Stomach (tissue), 8 donors: ENCODE measurements at regions not wholly inside any gene's neighbourhood (a gene's known extent, or its start where the extent isn't known, plus 50 kb on each side); places are given as distances from the start of the nearest gene placed in this dataset.
"Not testable (repeated sequence)": the region's sequence is repeated elsewhere in the genome, so short reads cannot be mapped to it uniquely, and the experiment has no call there.

ENCODE experiments used
- DNase-seq, 2 donors: peaks; one replicate each; pipeline versions ENCODE4 v3.0.0 to v3.0.0-alpha.2; 2013 to 2019
- H3K27ac ChIP-seq, 5 donors: fragments of 200-600 bp in 4 of 5; sonication (generic) in 4 of 5; one replicate each; pipeline ENCODE4 v1.5.1; 2013 to 2019; ENCODE audit warnings: mild to moderate bottlenecking in 1 of 5, moderate library complexity in 1 of 5
- H3K27me3 ChIP-seq, 3 donors: fragments of 200-600 bp; sonication (generic); one replicate each; pipeline ENCODE4 v1.5.1; 2017 to 2019; ENCODE audit warnings: mixed run types in 1 of 3
- H3K36me3 ChIP-seq, 4 donors: fragments of 200-600 bp; sonication (generic); 1 replicate in 3 of 4; 2 replicates in 1 of 4; pipeline ENCODE4 v1.5.1; 2016 to 2019
- H3K4me1 ChIP-seq, 4 donors: fragments of 200-600 bp; sonication (generic); one replicate each; pipeline ENCODE4 v1.5.1; 2016 to 2019
- H3K4me3 ChIP-seq, 4 donors: fragments of 200-600 bp; sonication (generic) in 3 of 4; one replicate each; pipeline ENCODE4 v1.5.1; 2016 to 2019; ENCODE audit warnings: mild to moderate bottlenecking in 1 of 4
- H3K9me3 ChIP-seq, 4 donors: fragments of 200-600 bp; sonication (generic); one replicate each; pipeline ENCODE4 v1.5.1; 2016 to 2019
- EP300 ChIP-seq: sonication (generic); formaldehyde crosslinking; IDR thresholded peaks from one replicate; pipeline ENCODE4 v1.6.1; 2017; ENCODE audit warnings: antibody characterized with exemption
- POLR2A ChIP-seq, 4 donors: fragments of 450-650 bp; IDR thresholded peaks; one replicate each; pipeline ENCODE4 v1.6.1; 2016; ENCODE audit warnings: antibody characterized with exemption in 4 of 4, control low read depth in 2 of 4, mild to moderate bottlenecking in 1 of 4, moderate library complexity in 1 of 4
- POLR2AphosphoS5 ChIP-seq, 3 donors: sonication (generic); formaldehyde crosslinking; IDR thresholded peaks; one replicate each; pipeline ENCODE4 v1.6.1; 2016; ENCODE audit warnings: antibody characterized with exemption in 3 of 3
- WGBS, 5 donors: extraction: QIAGEN DNeasy Blood & Tissue Kit in 3 of 5; methylation state at CpG; one replicate each; pipeline versions ENCODE4 v1.1.5 to v1.1.7; 2013 to 2018; 5-methylcytosine and 5-hydroxymethylcytosine counted together
- intact Hi-C: fragments of 100-400 bp; cut with DNase I; formaldehyde crosslinking; loops from one replicate; pipeline ENCODE4 v1.15.1; 2023; ENCODE audit warnings: low total_unique reads
- TF ChIP-seq, protein P1 (sequence below), 7 experiments: fragments of 450-650 bp in 4 of 7; fragments of 200-600 bp in 3 of 7; sonication (generic) in 3 of 7; IDR thresholded peaks; one replicate each; pipeline ENCODE4 v1.5.1; 2016 to 2019; ENCODE audit warnings: antibody characterized with exemption in 7 of 7, control low read depth in 2 of 7, mild to moderate bottlenecking in 1 of 7
- donor health status: healthy with polysubstance abuse.
- donor health status: Bipolar disorder and iron deficiency.
- donor health status: healthy.

GRCh38 chr1:178603926-178604325 is 91.0 kb downstream of the TEX35 start:
- TF ChIP-seq POLR2A (IDR thresholded peaks at IDR 0.05) (no peak), POLR2AphosphoS5 (IDR thresholded peaks at IDR 0.05) (no peak), EP300 (no peak)
- TF ChIP-seq, protein P1, sequence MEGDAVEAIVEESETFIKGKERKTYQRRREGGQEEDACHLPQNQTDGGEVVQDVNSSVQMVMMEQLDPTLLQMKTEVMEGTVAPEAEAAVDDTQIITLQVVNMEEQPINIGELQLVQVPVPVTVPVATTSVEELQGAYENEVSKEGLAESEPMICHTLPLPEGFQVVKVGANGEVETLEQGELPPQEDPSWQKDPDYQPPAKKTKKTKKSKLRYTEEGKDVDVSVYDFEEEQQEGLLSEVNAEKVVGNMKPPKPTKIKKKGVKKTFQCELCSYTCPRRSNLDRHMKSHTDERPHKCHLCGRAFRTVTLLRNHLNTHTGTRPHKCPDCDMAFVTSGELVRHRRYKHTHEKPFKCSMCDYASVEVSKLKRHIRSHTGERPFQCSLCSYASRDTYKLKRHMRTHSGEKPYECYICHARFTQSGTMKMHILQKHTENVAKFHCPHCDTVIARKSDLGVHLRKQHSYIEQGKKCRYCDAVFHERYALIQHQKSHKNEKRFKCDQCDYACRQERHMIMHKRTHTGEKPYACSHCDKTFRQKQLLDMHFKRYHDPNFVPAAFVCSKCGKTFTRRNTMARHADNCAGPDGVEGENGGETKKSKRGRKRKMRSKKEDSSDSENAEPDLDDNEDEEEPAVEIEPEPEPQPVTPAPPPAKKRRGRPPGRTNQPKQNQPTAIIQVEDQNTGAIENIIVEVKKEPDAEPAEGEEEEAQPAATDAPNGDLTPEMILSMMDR (IDR thresholded peaks at IDR 0.05), result no peak
- Histone ChIP-seq H3K27ac (no peak overlapping the region), H3K27me3 (no peaks in the 10 kb centered on the region), H3K36me3 (no peaks in the 10 kb centered on the region), H3K4me3 (no peak overlapping the region), H3K4me1 (no peaks in the 10 kb centered on the region), H3K9me3 (no peaks in the 10 kb centered on the region)
- no peak for DNase-seq
- 92 to 98% (median 96%) methylated on average over 4 to 5 of the region's 5 CpGs for WGBS, 5 donors
- intact Hi-C loops, result no loop called here

DNA sequence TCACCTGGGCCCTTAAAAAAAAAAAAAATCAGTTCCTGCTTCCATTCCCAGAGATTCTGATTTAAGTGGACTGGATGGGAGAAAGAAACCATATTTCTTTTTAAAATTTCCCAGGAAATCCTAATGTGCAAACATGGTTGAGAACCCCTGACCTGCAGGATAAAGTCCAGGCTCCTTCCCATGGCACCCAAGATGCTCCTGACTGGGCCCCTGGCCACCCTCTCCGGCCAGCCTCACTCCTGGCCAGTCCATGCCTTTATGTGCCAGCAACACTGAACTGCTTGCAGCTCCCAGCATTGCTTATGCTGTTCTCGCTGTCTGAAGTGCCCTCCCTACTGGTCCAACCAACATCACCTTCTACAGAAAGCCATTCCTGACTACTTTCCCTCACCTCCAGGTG is 93.9 kb downstream of the TEX35 start:
- DNase-seq, result no peak
- intact Hi-C loops, result no loop called here
- Histone ChIP-seq H3K4me1 (no peaks in the 10 kb centered on the region), H3K27me3 (no peaks in the 10 kb centered on the region), H3K9me3 (no peaks in the 10 kb centered on the region), H3K27ac (peak overlapping the region in 1 of 5 donors; percentile 20), H3K36me3 (no peaks in the 10 kb centered on the region), H3K4me3 (no peak overlapping the region)
- TF ChIP-seq POLR2A (IDR thresholded peaks at IDR 0.05), result no peak
- TF ChIP-seq, protein P1 (IDR thresholded peaks at IDR 0.05), result no peak
- no peak for TF ChIP-seq EP300
- no peak for TF ChIP-seq POLR2AphosphoS5 (IDR thresholded peaks at IDR 0.05)
- WGBS, 5 donors, result 89 to 100% (median 94%) methylated on average over 2 of the region's 2 CpGs

GRCh38 chr1:178607718-178608408 is 95.0 kb downstream of the TEX35 start:
- Histone ChIP-seq H3K4me3 (no peak overlapping the region), H3K27ac (peak overlapping the region in 1 of 5 donors; percentile 46), H3K27me3 (no peaks in the 10 kb centered on the region), H3K9me3 (no peaks in the 10 kb centered on the region), H3K4me1 (no peaks in the 10 kb centered on the region), H3K36me3 (no peaks in the 10 kb centered on the region)
- no peak for TF ChIP-seq EP300
- TF ChIP-seq, protein P1 (IDR thresholded peaks at IDR 0.05), result no peak
- no peak for TF ChIP-seq POLR2A (IDR thresholded peaks at IDR 0.05)
- no peak for TF ChIP-seq POLR2AphosphoS5 (IDR thresholded peaks at IDR 0.05)
- WGBS, 5 donors, result 74 to 85% (median 80%) methylated on average over 6 of the region's 6 CpGs
- intact Hi-C loops, result no loop called here
- DNase-seq, result no peak

DNA sequence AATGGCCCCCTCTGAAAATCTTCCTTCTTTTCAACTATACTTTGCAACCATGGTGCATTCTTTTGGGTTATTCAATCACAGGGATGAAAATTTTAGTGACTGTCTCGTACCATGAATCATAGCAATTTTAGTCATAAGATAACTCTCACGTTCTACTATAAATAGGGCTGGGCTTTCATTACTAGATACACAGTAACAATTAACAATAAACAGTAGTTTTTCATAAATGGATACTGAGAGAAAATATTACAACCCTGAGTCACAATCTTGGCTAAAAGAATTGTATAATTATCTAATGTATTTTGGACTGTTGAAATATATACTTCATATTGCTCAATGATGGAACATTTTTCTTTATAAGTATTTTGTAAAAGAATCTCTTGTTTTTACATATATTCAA is 96.1 kb downstream of the TEX35 start:
- intact Hi-C loops, result no loop called here
- DNase-seq, result no peak
- Histone ChIP-seq H3K9me3 (no peaks in the 10 kb centered on the region), H3K27ac (no peak overlapping the region), H3K4me3 (no peak overlapping the region), H3K27me3 (no peaks in the 10 kb centered on the region), H3K36me3 (no peaks in the 10 kb centered on the region), H3K4me1 (no peaks in the 10 kb centered on the region)
- WGBS, 5 donors, result 37 to 48% (median 46%) methylated on average over 2 of the region's 2 CpGs
- TF ChIP-seq EP300, result no peak
- no peak for TF ChIP-seq POLR2AphosphoS5 (IDR thresholded peaks at IDR 0.05)
- TF ChIP-seq, protein P1 (IDR thresholded peaks at IDR 0.05), result no peak
- no peak for TF ChIP-seq POLR2A (IDR thresholded peaks at IDR 0.05)

DNA sequence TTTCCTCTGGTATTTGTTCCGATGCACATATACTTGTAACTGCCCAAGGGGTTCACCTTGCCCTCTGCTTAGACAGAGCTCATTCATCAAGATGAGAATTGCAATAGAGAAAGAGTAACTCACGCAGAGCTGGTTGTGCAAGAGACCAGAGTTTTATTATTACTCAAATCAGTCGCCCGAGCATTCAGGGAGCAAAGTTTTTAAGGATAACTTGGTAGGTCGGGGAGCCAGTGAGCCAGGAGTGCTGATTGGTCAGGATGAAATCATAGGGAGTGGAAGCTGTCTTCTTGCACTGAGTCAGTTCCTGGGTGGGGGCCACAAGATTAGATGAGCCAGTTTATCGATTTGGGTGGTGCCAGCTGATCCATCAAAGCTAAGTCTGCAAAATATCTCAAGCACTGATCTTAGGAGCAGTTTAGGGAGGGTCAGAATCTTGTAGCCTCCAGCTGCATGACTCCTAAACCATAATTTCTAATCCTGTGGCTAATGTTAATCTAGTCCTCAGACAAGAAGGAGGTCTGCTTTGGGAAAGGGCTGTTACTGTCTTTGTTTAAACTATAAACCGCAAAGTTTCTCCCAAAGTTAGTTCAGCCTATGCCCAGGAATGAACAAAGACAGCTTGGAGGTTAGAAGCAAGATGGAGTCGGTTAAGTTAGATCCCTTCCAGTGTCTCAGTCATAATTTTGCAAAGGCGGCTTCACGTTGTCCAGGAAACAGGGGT is 97.9 kb downstream of the TEX35 start:
- intact Hi-C loops, H3K4me1 ChIP-seq, H3K27ac ChIP-seq, H3K27me3 ChIP-seq, DNase-seq, H3K4me3 ChIP-seq, H3K36me3 ChIP-seq, H3K9me3 ChIP-seq: not testable (repeated sequence)
- 74 to 85% (median 77%) methylated on average over 10 of the region's 10 CpGs for WGBS, 5 donors
